ELR (cell line): ENCODE measurements at regions not wholly inside any gene's neighbourhood (a gene's known extent, or its start where the extent isn't known, plus 50 kb on each side); places are given as distances from the start of the nearest gene placed in this dataset.
A peak's percentile ranks its signal among the peaks of the same experiment; 100 is the strongest.

Source experiments
- DNase-seq: peaks from one replicate; pipeline ENCODE4 v3.0.0-alpha.2; 2015; ENCODE audit warnings: low read depth

GRCh38 chr1:164163289-164163849 is 395.6 kb upstream of the PBX1 start:
- DNase-seq, result no peak

GRCh38 chr1:164165466-164165865 is 393.5 kb upstream of the PBX1 start:
- DNase-seq, result no peak

- peak; percentile 3 for DNase-seq
Observed at GRCh38 chr1:164166454-164166853, 392.5 kb upstream of the PBX1 start.

GRCh38 chr1:164177118-164177517 is 381.9 kb upstream of the PBX1 start:
- DNase-seq, result no peak

- no peak for DNase-seq
Observed at GRCh38 chr1:164180824-164181223, 378.2 kb upstream of the PBX1 start.

GRCh38 chr1:164183854-164184635 is 374.9 kb upstream of the PBX1 start:
- no peak for DNase-seq

GRCh38 chr1:164186881-164187280 is 372.1 kb upstream of the PBX1 start:
- no peak for DNase-seq

GRCh38 chr1:164188497-164188896 is 370.5 kb upstream of the PBX1 start:
- DNase-seq, result no peak

- DNase-seq, result no peak
Observed at GRCh38 chr1:164191191-164191590, 367.8 kb upstream of the PBX1 start.

- DNase-seq, result no peak
Observed at GRCh38 chr1:164210211-164210739, 348.7 kb upstream of the PBX1 start.

GRCh38 chr1:164223378-164223777 is 335.6 kb upstream of the PBX1 start:
- no peak for DNase-seq

GRCh38 chr1:164225011-164225410 is 334.0 kb upstream of the PBX1 start:
- DNase-seq, result no peak

- DNase-seq, result no peak
Observed at GRCh38 chr1:164226977-164227376, 332.0 kb upstream of the PBX1 start.

GRCh38 chr1:164228928-164229327 is 330.1 kb upstream of the PBX1 start:
- DNase-seq, result no peak

GRCh38 chr1:164233149-164233548 is 325.8 kb upstream of the PBX1 start:
- DNase-seq, result no peak

GRCh38 chr1:164240081-164240480 is 318.9 kb upstream of the PBX1 start:
- DNase-seq, result no peak

GRCh38 chr1:164250365-164250764 is 308.6 kb upstream of the PBX1 start:
- no peak for DNase-seq

- DNase-seq, result no peak
Observed at GRCh38 chr1:164256456-164256855, 302.5 kb upstream of the PBX1 start.

GRCh38 chr1:164261691-164262240 is 297.2 kb upstream of the PBX1 start:
- no peak for DNase-seq

- DNase-seq, result no peak
Observed at GRCh38 chr1:164263540-164263939, 295.4 kb upstream of the PBX1 start.

GRCh38 chr1:164265232-164265631 is 293.8 kb upstream of the PBX1 start:
- DNase-seq, result no peak

- no peak for DNase-seq
Observed at GRCh38 chr1:164272156-164272555, 286.8 kb upstream of the PBX1 start.

- DNase-seq, result no peak
Observed at GRCh38 chr1:164296172-164296571, 262.8 kb upstream of the PBX1 start.
